HG03175 (cell line): ENCODE measurements at regions not wholly inside any gene's neighbourhood (a gene's known extent, or its start where the extent isn't known, plus 50 kb on each side); places are given as distances from the start of the nearest gene placed in this dataset.

ENCODE experiments used
- ATAC-seq: cut with Tn5 transposase; IDR thresholded peaks from one replicate; pipeline ENCODE4 v1.9.1; 2021; ENCODE audit warnings: mild to moderate bottlenecking, moderate library complexity; ENCODE audit not compliant: unreplicated experiment

GRCh38 chrX:46447384-46447783, 97.8 kb downstream of the ZNF674 start:
- ATAC-seq = no peak

DNA sequence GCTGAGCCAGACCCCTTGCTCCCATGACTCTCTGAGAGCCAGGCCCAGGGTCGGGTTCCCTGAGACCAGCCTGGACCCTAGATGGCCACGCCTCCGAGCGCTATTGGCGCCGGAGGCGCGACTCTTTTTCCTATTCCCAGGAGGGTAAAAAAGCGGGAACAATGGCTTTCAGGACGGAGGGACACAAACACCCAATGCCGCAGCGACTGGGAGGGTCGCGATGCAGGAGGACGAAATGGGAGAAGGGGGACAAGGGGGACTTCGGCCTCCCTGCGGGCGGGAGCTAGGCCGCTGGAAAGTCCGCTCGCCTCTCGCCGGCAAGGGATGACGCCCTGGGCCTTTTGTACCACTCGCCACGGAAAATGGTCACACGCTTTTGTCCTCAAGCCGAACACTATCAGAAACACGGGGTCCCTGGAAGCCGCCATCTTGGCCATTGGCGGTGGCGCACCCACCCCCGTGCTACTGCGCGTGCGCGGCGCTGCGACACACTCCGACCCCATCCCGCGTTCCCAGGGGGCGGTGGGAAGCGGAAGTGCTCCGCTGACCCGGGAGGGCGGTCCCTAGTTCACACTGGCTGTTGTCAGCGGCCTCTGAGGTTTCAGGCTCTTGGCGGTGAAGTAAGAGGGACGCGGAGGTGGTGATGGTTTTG, 98.4 kb downstream of the ZNF674 start:
- peak; percentile 92 for ATAC-seq

DNA sequence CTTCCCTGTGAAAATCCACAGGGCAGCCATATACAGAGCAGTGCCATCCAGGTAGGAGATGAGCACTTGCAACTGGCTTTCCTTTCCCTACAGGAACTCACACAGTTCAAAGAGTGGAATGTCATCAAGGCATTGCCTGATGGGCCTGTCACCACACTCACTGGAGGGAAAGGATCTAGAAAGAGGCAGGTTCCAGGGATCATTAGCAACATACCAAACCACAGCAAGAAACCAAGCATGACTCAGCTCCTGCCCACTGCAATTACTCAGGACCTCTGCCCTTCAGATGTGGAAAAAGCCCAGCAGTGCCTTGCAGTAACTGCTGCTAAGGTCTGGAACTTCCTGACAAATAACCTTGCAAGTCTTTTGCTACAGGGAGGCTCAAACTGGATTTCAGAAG, 101.2 kb downstream of the ZNF674 start:
- no peak for ATAC-seq

GRCh38 chrX:46436744-46437143, 108.5 kb downstream of the ZNF674 start:
- no peak for ATAC-seq

GRCh38 chrX:46433892-46434291, 111.3 kb downstream of the ZNF674 start:
- ATAC-seq = no peak

- no peak for ATAC-seq
Observed at GRCh38 chrX:46408553-46409407, 136.4 kb downstream of the ZNF674 start.

GRCh38 chrX:46407753-46408130, 137.5 kb downstream of the ZNF674 start:
- ATAC-seq = no peak

DNA sequence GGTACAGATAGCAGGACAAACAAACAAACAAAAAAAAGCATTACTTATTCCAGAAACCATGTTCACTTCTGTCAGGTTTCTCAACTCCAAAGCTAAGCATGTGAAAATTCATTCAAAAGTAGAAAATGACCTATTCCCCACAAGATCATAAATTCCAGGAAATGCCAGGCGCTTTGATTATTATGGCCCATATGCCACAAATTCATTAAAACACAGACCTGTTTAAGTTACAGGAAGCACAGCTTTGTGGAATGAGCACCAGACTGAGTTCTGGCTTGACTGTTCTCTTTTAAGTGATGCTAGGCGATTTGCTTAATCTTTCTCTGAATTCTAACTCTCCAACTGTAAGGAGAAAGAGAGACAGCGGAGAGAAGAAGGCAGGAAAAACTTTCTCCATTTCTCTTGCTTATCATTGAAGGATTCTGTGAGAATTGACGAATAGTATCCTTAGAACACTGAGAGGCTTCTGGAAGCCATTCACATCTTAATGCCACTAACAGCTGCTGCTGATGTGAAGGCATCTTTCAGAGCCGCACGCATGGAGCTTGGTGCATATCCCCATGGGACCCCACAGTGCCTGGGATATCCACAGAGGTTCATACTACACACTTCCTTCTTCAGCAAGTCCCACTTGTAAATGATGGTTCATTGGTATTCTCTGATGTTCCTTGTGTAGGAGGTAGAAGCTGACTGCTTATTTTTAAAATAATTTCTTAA, 138.0 kb downstream of the ZNF674 start:
- ATAC-seq = no peak

DNA sequence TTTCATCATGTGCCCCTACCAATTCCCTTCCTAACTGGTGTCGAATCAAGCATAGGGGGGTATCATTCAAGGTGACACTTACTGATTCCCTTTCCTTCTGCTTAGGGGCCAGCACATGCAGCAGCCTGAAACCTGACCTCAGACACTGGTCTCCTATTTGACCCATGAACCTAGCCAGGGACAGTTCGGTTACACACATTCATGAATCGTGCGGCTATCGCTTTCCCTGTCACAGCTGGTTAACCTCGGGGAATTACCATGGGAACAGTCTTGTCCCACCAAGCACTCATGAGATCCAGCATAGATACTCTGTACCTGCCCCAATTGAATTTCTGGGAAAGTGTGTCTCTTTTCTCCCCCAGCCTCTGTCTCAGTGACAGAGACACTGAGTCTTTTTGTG, 140.4 kb downstream of the ZNF674 start:
- ATAC-seq = no peak

DNA sequence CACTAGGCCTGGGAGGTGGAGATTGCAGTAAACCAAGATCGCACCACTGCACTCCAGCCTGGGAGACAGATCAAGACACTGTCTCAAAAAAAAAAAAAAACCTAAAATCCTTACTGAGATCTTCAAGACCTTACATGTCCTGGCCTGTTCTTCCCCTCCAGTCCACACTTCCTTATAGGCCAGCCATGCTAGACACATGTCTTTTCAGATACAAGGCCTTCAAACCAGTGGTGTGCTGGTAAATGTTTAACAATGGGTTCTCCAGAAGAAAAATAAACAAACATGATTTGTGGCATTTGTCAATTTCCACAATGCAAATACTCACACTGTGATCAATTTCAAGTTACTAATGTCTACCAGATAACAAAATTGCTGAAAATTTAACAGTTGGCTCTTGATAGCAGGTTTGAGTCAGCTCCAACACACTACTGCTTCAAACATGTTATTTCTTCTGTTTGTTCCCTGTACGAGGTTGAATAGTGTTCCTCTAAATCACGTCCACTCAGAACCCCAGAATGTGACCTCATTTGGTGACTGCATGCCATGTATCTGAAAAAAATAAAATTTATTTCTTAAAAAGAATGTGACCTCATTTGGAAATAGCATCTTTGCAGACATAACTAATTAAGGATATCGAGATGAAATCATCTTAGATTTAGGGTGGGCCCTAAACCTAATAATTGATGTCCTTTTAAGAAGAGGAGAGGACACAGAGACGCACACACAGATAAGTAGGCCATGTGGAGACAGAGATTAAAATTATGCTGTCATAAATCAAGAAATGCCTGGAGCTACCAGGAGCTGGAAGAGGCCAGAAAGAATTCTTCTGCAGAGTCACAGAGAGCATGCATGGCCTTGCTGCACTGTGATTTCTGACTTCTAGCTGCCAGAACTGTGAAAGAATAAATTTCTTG, 144.4 kb downstream of the ZNF674 start:
- ATAC-seq = no peak

DNA sequence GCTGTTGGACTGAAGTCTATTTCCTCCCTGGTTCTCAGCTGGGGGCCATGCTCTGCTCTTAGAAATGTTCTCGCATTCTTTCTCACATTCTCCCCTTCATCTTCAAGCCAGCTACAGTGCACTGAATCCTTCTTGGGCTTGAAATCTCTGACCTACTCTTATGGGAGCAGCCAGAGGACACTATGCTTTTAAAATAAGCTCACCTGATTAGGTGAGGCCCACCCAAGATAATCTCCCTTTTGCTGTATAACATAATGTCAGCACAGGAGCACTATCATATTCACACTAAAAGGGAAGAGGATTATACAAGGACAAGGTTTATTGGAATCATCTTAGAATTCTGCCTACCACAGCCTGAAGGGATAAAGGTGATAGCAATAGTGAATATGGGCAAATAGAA, 146.3 kb downstream of the ZNF674 start:
- no peak for ATAC-seq

GRCh38 chrX:46398126-46398525, 147.1 kb downstream of the ZNF674 start:
- ATAC-seq = no peak

GRCh38 chrX:46386511-46386910, 158.7 kb downstream of the ZNF674 start:
- no peak for ATAC-seq

DNA sequence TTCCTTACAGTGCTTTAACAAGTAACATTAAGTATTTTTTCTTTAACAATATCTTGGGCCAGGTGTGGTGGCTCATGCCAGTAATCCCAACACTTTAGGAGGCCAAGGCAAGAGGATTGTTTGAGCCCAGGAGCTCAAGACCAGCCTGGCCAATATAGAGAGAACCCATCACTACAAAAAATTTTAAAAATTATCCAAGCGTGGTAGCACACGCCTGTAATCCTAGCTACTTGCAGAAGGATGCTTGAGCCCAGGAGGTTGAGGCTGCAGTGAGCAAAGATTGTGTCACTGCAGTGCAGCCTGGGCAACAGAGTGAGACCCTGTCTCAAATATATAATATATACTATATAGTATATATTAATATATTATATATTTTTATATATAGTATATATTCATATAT, 162.2 kb downstream of the ZNF674 start:
- ATAC-seq = no peak

DNA sequence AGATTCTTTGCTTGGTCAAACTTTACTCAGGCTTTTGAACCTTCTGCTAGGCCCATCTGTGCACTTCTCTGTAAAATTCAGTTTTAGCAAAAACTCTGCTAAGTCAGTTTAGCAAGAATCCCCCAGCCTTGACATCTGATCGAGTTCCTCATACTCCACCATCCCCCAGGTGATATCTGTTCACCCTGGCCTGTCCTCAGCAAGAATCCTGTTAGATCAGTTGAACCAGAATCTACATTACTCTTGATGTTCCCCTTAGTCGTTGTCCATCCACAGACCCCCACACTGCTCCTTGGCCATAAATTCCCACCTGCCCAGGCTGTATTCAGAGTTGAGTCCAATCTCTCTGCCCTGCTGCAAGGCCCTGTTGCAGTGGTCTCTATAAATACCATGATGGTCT, 162.6 kb downstream of the ZNF674 start:
- no peak for ATAC-seq

DNA sequence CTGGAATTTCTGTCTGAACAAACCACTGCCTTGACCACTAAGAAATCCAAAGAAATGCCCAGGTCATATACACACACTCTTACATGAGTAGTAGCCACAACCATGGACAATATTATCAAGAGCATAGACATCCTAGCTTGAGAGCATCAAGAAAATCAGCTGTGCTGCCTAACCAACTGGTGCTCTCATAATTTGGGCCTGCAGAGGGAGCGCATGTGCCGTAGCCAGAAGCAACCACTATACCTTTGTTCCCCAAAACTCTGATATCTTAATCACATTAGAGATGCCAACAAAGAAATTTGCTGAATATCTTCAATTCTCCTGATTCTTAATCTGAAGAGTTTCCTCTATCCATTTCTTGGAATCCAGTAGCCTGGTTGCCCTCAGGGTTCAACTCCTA, 163.6 kb downstream of the ZNF674 start:
- no peak for ATAC-seq

- no peak for ATAC-seq
Observed at GRCh38 chrX:46380148-46380752, 165.0 kb downstream of the ZNF674 start.

GRCh38 chrX:46376246-46376885, 168.9 kb downstream of the ZNF674 start:
- ATAC-seq = no peak

DNA sequence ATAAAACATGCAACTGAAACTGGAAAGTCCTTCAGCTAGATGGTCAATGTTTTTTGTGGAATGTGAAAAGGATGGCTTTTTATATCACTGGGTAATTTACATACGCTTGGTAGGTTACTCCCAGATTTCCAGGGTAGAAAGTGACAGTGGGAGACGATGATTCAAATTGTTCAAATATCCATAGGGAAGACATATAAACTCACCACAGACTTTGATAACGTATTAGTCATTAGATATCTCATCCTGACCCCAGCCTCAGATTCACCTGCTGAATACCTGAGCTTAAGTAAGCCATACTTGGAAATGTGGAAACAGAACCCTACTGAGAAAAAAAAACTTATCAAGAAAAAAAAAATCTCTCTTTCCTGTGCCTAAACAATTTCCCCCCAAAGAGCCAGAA, 169.4 kb downstream of the ZNF674 start:
- ATAC-seq = no peak

GRCh38 chrX:46374371-46374770, 170.8 kb downstream of the ZNF674 start:
- no peak for ATAC-seq
